Activated T-cell treated with anti-CD3 and anti-CD28 coated beads, Interleukin-2, amount 50 U/mL, for 48 hours (primary cell): ENCODE measurements at regions not wholly inside any gene's neighbourhood (a gene's known extent, or its start where the extent isn't known, plus 50 kb on each side); places are given as distances from the start of the nearest gene placed in this dataset.
"Not testable (repeated sequence)": the region's sequence is repeated elsewhere in the genome, so short reads cannot be mapped to it uniquely, and the experiment has no call there.

Experiments used
- DNase-seq, 2 experiments: peaks; one replicate each; pipeline ENCODE4 v3.0.0-alpha.2; 2020

DNA sequence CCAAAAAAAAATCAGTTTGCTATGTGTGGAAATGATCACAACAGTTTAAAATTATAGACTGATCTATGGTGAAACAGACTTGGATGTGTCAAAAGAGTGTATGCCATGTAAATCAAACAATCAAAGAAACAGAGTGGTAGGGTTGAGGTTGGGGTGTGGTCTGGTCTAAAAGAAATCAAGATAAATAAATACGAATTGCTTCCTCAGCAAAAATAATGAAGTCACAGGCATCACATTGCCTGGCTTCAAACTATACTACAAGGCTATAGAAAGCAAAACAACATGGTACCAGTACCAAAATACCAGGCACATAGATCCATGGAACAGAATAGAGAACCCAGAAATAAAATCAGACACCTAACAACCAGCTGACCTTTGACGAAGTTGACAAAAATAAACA lies 1796.9 kb downstream of the NCAM2 start:
- DNase-seq = no peak

DNA sequence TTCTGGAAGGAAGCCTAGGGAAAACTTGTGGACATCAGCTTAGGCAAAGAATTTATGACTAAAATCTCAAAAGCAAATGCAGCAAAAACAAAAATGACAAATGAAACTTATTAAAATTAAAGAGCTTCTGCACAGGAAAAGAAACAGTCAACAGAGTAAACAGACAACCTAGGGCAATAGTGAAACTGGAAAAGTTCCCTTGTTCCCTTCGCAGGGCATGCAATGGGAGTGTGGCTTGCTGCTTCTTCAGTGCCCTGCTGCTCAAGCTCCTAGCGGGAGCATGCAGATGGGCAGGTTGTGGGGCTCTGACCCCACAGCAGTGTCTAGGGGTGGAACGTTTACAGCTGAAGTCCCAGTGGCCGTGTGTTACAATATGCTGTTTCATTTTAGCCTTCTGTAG lies 1797.4 kb downstream of the NCAM2 start:
- DNase-seq = no peak

DNA sequence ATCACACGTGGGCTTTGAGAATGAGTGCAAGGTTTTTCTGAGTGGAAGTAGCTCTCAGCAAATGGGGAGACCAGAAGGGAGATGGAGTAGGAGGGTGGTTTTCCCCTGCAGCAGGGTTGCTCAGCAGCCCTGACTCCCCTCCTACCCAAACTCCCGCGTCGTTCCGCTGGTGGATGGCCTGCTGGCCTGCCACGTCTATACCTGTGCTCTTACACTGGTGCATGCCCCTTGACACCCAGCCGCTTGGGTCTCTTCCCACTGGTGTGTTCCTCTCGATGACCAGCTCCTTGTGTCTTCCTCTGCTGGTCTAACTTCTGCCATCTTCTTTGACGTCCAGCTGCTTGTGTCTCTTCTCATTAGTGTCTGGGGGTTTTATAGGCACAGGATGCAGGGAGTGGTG lies 1797.9 kb downstream of the NCAM2 start:
- no peak for DNase-seq

- no peak for DNase-seq
Observed at GRCh38 chr21:22804151-22804550, 1805.9 kb downstream of the NCAM2 start.

DNA sequence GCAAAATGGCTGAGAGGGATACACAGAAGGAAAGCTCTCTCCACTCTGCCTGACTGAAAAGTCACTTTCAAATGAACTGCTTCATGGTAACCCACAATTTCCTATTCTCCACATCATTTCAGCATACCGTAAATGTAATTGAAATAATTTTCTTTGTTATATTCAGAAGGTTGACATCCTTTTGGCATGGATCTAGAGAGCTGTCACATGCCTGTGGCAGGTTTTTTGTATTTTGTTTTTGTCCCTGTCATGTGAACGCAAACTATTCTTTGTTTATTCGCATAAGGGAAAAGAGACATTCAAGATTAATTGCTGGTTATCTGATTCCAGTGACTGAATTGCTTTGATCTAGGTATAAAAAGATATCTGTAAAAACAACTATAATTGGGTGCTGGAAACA lies 1808.1 kb downstream of the NCAM2 start:
- DNase-seq = no peak

DNA sequence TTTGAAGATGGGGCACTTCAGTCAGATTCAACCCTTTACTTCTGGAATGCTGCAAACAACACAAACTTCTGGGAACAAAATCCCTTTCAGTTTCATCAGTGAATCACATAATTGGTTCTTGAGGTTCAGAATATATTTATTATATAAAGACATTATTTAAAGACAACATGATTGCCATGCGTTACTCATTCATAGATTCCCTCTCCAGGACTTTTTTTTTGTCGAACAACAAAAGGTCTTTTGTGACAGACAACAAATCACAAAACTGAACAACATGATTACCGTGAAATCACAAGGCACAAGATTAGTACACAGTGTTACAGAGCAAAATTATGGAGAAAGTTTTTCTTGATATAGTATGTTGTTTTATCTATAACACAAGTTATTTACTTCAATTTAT lies 1815.0 kb downstream of the NCAM2 start:
- no peak for DNase-seq

DNA sequence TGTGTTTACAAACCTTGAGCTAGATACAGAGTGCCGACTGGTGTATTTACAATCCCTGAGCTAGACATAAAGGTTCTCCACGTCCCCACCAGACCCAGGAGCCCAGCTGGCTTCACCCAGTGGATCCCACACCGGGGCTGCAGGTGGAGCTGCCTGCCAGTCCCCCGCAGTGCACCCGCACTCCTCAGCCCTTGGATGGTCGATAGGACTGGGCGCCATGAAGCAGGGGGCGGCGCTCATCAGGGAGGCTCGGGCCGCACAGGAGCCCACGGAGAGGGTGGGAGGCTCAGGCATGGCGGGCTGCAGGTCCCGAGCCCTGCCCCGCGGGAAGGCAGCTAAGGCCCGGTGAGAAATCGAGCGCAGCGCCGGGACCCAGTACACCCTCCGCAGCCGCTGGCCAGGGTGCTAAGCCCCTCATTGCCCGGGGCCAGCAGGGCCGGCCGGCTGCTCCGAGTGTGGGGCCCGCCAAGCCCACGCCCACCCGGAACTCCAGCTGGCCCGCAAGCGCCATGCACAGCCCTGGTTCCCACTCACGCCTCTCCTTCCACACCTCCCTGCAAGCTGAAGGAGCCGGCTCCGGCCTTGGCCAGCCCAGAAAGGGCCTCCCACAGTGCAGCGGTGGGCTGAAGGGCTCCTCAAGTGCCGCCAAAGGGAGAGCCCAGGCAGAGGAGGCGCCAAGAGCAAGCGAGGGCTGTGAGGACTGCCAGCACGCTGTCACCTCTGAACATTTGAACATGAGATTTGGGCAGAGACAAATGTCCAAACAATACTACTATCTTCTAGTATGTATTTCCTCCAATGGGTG lies 1820.7 kb downstream of the NCAM2 start:
- not testable (repeated sequence) for DNase-seq

DNA sequence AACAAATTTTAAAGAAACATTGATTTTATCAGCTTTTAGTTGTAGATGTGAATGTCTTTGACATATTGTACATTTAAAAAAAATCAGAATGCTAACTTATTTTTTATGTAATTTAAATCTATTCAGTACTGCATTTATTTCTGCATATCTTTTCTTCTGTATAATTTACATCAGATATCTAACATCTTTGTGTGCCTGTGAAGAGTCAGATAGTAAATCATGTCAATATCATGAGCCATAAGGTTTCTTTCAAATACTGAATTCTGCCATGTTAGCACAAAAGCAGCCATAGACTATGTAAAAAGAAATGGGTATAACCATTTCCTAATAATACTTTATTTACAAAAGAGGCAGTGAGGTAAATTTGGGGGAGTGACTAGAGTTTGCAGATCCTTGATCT lies 1829.2 kb downstream of the NCAM2 start:
- no peak for DNase-seq

DNA sequence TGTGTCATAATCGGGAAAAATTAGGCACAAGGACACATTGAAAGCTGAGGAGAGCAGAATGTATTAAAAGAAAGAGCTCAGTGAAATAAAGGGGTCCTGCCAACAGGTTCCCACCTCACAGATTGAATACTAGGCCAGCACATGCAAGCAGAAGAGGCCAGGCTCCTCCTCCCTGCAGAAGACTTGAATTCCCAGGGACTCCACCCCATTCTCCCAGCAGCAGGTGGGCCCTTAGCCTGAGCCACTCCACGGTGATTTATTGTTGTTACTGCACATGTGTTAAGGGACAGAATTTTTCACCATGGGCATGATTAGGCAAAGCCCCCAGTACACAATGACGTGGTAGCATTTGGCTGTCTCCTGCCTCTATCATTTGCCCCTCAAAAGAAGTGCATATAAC lies 1844.7 kb downstream of the NCAM2 start:
- no peak for DNase-seq

GRCh38 chr21:22855581-22855980 lies 1857.4 kb downstream of the NCAM2 start:
- DNase-seq = no peak

DNA sequence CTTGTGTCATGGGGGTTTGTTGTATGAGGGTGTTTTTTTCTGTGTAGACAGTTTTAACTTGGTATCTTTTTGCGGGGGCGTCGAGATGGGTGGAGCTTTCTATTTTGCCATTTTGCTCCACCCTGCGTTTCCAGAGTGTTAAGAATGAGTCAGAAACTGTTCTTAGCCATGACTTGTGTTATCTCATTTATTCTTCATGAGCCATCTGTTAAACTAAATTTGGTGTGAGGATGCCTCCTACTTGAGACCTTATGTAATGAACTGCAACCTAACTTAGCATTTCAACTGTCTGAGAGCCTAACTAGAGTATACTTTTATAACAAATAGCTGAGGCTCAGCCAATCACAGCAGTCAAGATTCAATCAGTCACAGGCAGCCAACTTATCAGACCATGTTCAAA lies 1873.5 kb downstream of the NCAM2 start:
- DNase-seq = no peak

DNA sequence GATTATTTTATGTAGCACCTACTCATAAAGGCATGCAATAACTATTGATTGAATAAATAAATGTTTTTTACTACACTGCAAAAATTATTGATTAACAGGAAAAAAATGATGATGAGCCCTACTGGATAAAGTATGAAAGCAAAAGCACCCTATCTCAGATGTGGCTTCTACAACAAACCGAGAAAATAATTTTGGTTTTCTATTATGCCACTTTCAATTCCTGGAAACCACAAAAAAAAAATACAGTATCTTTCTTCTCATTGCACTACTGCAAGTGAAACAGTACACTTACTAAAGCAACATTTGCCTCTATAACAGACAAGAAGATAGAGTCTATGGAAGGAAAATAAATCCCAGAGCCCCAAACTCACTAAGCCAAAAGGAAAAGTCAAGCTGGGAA lies 1882.4 kb downstream of the NCAM2 start:
- no peak for DNase-seq

GRCh38 chr21:22881131-22881530 lies 1882.9 kb downstream of the NCAM2 start:
- DNase-seq = no peak

DNA sequence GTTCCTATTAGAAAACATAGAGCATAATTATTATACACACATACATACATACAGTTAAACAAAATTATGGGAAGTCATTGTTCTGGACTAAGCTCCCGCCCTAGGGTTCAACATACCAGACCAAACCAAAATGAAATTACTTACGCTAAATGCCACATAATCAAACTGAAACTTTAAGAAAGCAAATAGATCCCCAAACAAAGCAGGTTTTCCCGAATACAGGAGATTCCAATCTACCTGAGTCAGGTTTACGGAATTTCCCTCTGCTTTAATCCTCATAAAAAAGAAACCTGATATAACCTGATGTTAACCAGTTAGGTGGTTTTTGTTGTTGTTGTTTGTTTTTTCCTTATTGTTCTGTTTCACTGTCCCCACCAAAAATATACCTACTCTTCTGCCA lies 1886.9 kb downstream of the NCAM2 start:
- no peak for DNase-seq

- DNase-seq = no peak
Observed at GRCh38 chr21:22885614-22886013, 1887.4 kb downstream of the NCAM2 start.

DNA sequence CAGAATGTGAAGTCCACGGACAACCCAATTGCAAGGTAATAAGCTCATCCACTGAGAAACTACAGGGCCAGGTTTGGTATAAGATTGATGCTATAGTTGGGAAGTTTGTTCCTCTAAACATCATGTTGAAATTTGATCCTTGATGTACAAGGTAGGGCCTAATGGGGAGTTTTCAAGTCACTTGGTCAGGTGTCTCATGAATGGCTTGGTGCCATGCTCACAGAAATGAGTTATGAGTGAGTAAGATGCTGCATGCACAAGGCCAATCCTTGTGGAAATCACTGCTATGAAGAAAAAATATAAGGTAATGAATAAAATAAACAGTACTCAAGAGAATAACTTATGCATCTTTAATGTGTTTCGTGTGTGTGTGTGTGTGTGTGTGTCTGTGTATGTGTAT lies 1891.2 kb downstream of the NCAM2 start:
- DNase-seq = no peak

- no peak for DNase-seq
Observed at GRCh38 chr21:22890656-22891055, 1892.4 kb downstream of the NCAM2 start.

DNA sequence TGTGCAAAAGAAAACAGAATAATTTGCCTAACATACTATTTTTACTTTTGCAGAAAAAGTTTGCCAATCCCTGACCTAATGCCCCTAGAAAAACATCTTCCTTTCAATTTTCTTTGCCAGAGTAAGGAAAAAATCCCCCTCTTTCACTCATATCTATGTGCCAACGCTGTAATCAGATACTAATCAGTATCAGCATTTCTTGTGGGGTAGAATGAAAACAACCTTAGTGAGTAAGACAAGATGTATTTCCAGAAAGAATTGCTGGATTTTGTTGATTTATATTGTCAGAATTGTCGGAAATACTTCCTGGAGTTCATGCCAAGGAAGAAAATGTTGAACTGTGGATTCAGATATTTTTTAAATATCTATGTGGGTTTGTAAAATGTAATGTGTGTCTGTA lies 1893.8 kb downstream of the NCAM2 start:
- DNase-seq = no peak

GRCh38 chr21:22892740-22893139 lies 1894.5 kb downstream of the NCAM2 start:
- no peak for DNase-seq

- DNase-seq = no peak
Observed at GRCh38 chr21:22898051-22898665, 1899.9 kb downstream of the NCAM2 start.

GRCh38 chr21:22900490-22900889 lies 1902.3 kb downstream of the NCAM2 start:
- DNase-seq = no peak

GRCh38 chr21:22903851-22904250 lies 1905.6 kb downstream of the NCAM2 start:
- DNase-seq = no peak

- DNase-seq = no peak
Observed at GRCh38 chr21:22904385-22904784, 1906.2 kb downstream of the NCAM2 start.

- no peak for DNase-seq
Observed at GRCh38 chr21:22925032-22925431, 1926.8 kb downstream of the NCAM2 start.

- no peak for DNase-seq
Observed at GRCh38 chr21:22927469-22927868, 1929.3 kb downstream of the NCAM2 start.
